ENCODE measurements at regions not wholly inside any gene's neighbourhood (a gene's known extent, or its start where the extent isn't known, plus 50 kb on each side); places are given as distances from the start of the nearest gene placed in this dataset.

DNA sequence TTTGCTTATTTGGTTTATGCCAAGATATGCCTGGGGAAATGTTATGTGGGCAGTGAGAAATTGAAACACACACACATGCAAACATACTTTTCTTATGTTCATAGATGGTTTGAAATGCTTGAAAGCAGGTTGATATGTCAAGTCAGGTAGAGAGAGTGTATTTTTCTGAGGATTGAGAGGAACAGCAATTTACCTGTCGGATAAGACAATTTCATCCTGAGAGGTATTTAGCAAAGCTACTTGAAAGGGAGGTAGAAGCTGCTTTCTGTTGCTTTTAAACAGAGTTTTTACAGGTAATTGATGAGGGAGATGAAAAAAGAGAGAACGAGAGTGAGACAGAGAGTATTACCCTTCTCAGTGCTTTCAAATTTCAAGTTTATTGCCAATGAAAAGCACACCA is 854.3 kb downstream of the CDH8 start:
- no peak for TF ChIP-seq POLR2A (IDR thresholded peaks at IDR 0.05)
- TF ChIP-seq, protein P1, sequence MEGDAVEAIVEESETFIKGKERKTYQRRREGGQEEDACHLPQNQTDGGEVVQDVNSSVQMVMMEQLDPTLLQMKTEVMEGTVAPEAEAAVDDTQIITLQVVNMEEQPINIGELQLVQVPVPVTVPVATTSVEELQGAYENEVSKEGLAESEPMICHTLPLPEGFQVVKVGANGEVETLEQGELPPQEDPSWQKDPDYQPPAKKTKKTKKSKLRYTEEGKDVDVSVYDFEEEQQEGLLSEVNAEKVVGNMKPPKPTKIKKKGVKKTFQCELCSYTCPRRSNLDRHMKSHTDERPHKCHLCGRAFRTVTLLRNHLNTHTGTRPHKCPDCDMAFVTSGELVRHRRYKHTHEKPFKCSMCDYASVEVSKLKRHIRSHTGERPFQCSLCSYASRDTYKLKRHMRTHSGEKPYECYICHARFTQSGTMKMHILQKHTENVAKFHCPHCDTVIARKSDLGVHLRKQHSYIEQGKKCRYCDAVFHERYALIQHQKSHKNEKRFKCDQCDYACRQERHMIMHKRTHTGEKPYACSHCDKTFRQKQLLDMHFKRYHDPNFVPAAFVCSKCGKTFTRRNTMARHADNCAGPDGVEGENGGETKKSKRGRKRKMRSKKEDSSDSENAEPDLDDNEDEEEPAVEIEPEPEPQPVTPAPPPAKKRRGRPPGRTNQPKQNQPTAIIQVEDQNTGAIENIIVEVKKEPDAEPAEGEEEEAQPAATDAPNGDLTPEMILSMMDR (IDR thresholded peaks at IDR 0.05 in 8 of 11, conservative IDR thresholded peaks at IDR 0.05 in 3 of 11) = no peak
